ENCODE measurements at regions not wholly inside any gene's neighbourhood (a gene's known extent, or its start where the extent isn't known, plus 50 kb on each side); places are given as distances from the start of the nearest gene placed in this dataset.

- no peak for DNase-seq
Observed at GRCh38 chr11:27213232-27213660, 149.8 kb downstream of the CCDC34 start.

- DNase-seq: no peak
Observed at GRCh38 chr11:27212248-27212780, 150.7 kb downstream of the CCDC34 start.

- DNase-seq: no peak
Observed at GRCh38 chr11:27211370-27212127, 151.5 kb downstream of the CCDC34 start.

GRCh38 chr11:27210531-27210930 lies 152.5 kb downstream of the CCDC34 start:
- DNase-seq: no peak

GRCh38 chr11:27209562-27210005 lies 153.4 kb downstream of the CCDC34 start:
- DNase-seq: no peak

GRCh38 chr11:27208846-27209245 lies 154.2 kb downstream of the CCDC34 start:
- no peak for DNase-seq

GRCh38 chr11:27207025-27207650 lies 155.9 kb downstream of the CCDC34 start:
- DNase-seq: no peak

- no peak for DNase-seq
Observed at GRCh38 chr11:27205779-27206570, 157.0 kb downstream of the CCDC34 start.

GRCh38 chr11:27205250-27205649 lies 157.8 kb downstream of the CCDC34 start:
- no peak for DNase-seq

GRCh38 chr11:27204529-27204928 lies 158.5 kb downstream of the CCDC34 start:
- DNase-seq: no peak

- DNase-seq: no peak
Observed at GRCh38 chr11:27203077-27203647, 159.9 kb downstream of the CCDC34 start.

GRCh38 chr11:27201454-27202302 lies 161.1 kb downstream of the BBOX1 start:
- DNase-seq: no peak

GRCh38 chr11:27200779-27201453 lies 160.3 kb downstream of the BBOX1 start:
- DNase-seq: no peak

GRCh38 chr11:27196203-27196897 lies 155.7 kb downstream of the BBOX1 start:
- no peak for DNase-seq

- no peak for DNase-seq
Observed at GRCh38 chr11:27195837-27196202, 155.2 kb downstream of the BBOX1 start.

- DNase-seq: no peak
Observed at GRCh38 chr11:27194976-27195375, 154.4 kb downstream of the BBOX1 start.

- no peak for DNase-seq
Observed at GRCh38 chr11:27193434-27194225, 153.0 kb downstream of the BBOX1 start.

GRCh38 chr11:27192184-27192583 lies 151.6 kb downstream of the BBOX1 start:
- DNase-seq: no peak

GRCh38 chr11:27191639-27192038 lies 151.0 kb downstream of the BBOX1 start:
- no peak for DNase-seq

GRCh38 chr11:27188696-27189095 lies 148.1 kb downstream of the BBOX1 start:
- DNase-seq: no peak
